Middle frontal gyrus (tissue), 1 donor: ENCODE measurements at regions not wholly inside any gene's neighbourhood (a gene's known extent, or its start where the extent isn't known, plus 50 kb on each side); places are given as distances from the start of the nearest gene placed in this dataset.
"Not testable (repeated sequence)": the region's sequence is repeated elsewhere in the genome, so short reads cannot be mapped to it uniquely, and the experiment has no call there.

Experiments
- DNase-seq: peaks from one replicate; pipeline ENCODE4 v3.0.0-alpha.2; 2015; ENCODE audit warnings: low spot score; ENCODE audit errors: extremely low spot score

DNA sequence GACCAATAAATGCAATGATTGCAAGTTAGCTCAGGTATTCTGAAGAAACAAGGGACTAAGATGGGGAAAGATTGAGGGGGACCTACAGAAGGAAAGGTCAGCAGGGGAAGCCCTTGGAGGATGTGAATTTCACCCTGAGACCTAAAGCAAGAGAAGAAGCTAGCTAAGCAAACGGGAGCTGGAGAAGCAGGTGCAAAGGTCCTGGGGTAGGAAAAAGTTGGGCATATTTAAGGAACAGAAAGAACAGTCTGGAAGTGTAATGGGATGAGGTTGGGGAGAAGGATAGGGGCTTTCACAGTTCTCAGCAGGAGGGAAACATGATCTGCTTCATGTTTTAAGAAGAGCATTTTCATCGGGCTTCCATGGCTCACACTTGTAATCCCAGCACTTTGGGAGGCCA is 89.7 kb upstream of the SLC45A1 start:
- no peak for DNase-seq

DNA sequence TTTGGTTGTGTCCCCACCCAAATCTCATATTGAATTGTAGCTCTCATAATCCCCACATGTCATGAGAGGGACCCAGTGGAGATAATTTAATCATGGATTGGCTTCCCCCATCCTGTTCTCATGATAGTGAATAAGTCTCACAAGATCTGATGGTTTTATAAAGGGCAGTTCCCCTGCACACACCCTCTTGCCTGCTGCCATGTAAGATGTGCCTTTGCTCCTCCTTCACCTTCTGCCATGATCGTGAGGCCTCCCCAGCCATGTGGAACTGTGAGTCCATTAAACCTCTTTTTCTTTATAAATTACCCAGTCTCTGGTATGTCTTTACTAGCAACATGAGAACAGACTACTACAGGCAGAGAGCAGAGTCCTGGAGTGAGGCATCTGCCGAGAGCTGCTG is 90.2 kb upstream of the SLC45A1 start:
- not testable (repeated sequence) for DNase-seq

DNA sequence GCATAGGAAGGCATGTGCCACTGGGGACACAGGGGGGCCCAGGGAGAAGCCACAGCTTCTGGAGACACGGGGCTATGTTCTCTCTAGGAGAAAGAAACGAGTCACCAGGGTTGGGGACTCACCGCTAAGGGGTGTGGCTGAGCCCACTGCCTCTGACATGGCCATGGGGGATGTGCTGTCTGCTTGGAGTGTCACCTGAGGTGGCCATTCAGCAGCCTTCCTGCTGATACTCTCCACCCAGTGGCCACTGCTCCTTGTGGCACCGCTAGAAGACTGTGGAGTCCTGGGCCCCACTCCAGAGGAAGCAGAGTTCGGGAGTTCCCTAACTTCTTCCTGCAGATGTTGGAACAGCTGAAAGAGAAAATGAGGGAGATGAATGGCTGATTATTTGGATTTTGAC is 91.2 kb upstream of the SLC45A1 start:
- no peak for DNase-seq

DNA sequence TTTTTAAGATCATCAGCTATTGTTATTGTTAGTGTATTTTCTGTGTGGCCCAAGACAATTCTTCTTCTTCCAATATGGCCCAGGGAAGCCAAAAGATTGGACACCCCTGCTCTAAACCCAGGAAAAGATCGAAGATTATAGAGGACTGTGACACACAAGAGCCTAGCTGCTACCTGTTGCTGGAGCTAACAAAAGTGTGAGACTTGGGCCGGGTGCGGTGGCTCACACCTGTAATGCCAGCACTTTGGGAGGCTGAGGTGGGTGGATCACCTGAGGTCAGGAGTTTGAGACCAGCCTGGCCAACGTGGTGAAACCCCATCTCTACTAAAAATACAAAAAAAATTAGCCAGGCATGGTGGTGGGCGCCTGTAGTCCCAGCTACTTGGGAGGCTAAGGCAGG is 91.9 kb upstream of the SLC45A1 start:
- DNase-seq = not testable (repeated sequence)

DNA sequence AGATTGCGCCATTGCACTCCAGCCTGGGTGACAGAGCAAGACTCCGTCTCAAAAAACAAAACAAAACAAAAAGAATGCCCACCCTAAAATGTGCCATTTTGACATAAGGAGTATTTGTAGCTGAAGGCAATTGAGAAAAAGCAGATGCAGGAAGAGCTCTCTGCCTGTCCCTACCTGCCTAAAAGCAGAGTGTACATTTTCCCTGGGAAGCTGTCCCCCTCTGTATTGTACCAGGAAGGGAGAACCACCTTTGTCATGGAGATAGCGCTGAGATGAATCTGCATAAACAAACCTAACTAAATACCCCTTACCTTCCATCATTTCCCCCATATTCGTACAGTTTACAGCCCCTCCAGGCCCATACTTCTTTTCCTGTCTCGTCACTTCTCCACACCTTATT is 94.4 kb upstream of the SLC45A1 start:
- no peak for DNase-seq

DNA sequence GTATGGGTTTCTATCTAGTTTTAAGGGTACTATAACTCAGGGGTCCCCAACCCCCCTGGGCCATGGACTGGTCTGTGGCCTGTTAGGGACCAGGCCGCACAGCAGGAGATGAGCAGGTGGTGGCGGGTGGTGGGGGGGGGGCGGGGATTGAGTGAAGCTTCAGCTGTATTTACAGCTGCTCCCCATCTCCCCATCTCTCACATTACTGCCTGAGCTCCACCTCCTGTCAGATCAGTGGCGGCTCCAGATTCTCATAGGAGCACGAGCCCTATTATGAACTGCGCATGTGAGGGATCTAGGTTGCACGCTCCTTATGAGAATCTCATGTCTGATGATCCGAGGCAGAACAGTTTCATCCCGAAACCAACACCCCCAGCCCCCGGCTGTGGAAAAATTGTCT is 95.1 kb upstream of the SLC45A1 start:
- DNase-seq = no peak

DNA sequence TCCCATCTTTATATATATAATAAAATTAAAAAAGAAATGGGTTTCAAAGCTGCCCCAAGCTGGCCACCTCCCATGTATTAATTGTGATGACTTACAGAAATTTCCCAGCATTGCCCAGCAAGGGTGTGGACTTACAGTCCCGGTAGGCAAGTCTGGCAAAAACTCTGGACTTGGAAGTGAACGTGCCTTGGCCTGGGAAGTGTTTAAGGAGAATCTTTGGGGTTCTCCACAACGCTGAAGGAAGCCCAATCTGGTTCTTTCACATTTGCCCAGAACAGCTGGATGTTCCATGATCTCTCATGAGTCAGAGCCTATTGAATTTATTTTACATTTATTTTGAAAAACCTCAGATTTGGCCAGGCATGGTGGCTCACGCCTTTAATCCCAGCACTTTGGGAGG is 98.4 kb upstream of the SLC45A1 start:
- DNase-seq = no peak

DNA sequence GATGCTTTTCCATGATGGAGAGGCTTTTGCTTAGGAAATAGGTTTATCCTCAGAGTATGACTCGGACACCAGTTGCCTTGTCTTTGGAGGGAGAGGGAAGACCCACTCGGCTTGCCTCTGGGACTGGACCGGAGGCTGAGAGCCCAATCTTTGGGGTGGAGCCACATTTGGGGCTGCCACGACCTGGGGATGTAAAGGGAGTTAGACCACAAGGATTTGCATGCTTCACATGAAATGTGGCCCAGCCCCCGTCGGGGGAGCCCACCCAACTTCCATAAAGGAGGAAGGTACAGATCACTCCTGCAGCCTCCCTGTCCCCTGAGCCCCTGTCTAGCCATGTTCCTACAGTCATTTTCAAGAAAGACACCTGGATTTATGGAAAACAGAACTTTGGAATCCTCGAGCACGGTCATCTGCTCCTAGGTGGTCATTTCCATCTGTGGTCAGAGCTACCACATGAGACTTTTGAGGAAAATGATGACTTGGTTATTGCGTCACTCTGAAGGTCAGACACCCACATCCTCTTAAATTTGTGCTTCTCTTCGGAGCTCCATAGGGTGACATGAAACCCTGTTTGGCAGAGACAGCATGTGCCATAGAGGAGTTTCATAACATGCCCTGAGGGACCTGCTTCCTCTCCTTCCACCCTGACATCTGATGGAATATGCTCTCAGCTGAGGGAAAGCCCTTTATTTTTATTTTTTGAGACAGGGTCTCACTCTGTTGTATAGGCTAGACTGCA is 99.4 kb upstream of the SLC45A1 start:
- no peak for DNase-seq

DNA sequence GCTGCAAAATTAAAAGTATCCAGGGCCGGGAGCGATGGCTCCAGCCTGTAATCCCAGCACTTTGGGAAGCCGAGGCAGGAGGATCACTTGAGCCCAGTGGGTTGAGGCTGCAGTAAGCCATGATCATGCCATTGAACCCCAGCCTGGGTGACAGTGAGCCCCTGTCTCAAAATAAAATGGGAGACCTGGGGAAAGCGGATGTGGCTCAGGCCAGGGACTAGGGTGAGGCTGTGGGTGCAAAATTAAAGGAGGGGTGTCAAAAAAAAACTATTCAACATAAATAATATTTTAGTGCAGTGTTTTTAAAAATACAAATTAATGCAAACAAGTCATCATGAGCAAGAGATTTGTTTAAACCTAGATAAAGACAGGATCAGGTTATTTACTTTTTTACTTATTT is 100.1 kb upstream of the SLC45A1 start:
- no peak for DNase-seq

DNA sequence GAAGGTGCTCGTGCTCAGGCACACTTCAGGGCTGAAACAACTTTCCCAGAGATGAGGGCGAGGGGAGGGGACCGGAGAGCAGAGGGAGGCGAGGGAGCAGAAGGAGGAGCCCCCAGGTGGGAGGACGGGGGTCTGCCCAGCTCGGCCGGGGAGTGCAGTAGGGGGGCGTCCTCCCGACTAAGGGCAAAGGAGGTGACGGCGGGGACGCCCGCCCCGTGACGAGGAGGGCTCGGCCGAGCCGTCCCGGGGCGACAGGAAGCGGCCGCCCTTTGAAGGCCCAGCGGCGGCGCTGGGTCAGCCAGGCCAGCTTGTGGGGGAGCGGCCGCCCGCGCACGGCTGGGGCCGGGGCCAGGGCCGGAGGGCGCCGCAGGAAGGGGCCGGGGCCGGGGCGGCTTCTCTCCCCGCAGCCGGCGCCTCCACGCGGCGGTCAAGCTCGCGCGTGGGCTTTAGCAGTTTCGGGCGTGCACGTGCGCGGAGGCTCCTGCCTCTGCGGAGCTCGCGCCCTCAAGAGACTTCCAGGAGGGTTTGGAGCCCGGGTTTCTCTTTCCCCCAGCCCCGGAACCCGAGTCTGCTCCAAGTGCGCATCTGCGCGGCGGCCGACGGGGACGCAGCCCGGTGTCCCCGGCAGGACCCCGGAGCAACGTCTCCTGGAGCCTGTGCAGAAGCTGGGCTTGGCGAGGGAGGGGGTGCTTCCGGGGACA is 100.8 kb upstream of the SLC45A1 start:
- DNase-seq = no peak

DNA sequence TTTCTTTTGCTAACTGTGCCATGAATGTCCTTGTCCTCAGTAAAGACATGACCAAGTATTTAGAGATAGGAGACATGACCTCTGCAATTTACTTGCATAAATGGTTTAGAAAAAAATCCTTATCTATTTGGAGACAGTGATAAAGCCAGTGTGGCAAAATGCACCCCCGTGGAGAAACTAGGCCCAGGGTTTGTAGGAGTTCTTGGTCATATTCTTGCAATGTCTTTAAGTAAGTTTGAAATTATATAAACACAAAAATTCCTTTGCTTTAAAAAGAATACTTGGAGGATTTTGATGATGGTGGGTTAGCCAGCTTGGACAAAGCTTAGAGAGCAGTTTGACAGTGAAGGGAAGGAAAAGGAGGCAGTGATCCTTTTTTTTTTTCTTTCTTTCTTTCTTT is 101.9 kb upstream of the SLC45A1 start:
- DNase-seq = no peak

DNA sequence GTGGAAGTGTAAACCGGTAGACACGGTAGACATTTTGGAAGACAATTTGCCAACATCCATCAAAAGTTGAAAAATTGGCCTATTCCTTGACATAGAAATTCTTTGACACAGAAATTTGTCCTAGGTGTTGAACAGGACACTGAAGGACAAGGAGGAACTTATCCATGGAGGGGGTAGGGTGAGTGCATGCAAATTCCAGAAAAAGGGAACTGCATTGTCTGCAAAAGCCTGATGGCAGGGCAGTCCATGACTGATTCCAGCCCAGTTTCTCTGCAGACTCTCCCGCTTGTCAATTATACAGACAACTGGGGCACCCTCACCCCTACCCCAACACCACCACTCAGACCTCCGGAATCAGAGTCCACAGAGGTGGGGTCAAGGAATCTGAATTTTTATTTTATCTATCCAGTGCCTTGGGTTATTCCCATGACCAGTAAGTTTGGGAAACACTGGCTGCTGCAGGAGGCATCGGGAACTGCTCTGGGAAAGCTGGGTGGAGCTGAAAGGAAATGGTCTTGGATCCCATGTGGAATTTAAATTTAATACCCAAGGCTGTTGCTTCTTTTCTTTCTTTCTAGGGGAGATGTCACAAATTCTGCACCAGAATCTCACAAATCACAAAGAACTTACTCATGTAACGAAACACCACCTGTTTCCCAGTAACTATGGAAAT is 103.3 kb upstream of the SLC45A1 start:
- DNase-seq = no peak

DNA sequence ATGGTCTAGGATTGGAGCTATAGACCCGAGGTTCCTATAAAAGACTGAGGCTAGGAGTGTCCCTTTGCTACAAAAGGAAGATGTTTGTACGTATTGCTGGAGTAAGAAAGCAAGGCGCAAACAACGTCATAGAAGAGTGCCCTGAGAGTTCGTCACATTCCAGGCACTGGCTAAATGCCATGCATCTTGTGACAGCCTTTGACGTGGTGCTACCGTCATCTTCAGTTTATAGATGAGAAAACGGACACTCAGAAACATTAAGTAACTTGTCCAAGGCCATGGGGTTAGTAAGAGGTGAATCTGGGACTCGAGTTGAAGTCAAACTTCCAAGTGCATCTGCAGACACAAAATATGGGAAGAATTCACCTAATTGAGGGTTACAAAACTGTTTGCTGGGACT is 104.2 kb upstream of the SLC45A1 start:
- DNase-seq = no peak

DNA sequence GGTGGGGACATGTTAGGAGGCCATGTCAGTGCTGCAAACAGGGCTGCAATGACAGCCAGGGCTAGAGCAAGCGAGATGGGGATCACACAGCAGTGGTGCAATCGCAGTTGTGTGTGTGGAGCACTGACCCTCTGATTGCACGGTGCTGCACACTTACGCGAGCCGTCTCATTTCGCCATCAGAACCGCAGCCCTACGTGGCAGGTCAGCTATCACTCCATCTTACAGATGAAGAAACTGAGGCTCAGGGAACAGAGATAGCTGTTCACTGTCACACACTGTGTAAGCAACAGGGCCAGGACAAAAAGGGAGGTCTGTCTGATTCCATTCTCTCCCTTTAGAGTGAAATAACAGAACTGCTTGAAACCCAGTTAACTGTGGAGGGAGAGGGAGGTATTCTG is 104.8 kb upstream of the SLC45A1 start:
- DNase-seq = no peak

DNA sequence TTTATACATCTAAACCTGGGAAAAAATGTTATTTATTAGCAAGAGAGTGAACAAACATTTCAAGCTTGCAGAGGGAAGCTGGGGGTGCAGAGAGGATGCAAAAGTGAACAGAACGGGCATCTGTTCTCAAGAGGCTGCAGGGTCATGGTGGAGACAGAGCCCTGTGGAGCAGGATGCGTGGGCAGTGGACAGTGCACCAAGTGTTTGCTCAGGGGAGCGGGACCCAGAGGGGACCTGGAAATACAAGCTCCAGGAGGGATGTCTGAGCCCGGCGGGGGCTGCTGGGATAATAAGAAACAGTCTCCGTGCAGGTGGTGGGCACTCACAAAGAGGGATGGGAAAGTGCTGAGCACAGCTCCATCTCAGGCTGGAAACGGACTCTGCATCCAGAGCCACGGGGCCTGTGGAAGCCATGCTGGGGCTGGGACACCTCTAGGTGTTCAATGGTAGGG is 105.3 kb upstream of the SLC45A1 start:
- DNase-seq = no peak

DNA sequence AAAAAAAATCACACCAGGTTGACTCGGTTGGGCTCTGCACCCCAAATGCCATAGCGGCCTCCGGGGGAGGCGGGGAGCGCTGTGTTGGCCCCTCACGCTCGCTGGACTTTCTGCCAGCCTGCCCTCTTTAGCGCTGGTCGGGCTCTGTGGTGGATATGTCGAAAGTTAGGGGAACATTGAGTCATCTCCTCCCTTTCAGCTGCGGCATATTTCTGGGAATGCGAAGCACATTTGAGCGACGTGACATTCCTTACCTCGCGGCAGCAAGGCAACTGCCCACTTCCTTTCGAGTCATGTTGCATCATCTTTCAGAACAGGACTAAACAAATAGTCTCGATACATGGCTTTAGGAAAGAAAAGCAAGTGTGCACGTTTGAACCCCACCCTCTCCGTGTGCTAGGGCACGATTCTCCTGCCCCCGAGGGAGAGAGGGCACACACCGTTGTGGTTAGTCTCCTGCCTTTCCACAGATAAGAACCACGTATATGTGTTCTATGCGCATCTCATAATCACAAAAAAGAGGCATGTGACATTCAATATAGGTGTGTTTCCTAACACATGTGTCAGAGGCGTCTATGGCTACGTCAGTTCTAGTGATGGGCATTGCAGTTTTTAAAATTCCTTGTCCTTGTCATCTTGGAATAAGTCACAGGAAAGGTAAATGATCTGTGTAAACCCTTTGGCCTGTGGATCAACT is 105.9 kb upstream of the SLC45A1 start:
- DNase-seq = no peak

DNA sequence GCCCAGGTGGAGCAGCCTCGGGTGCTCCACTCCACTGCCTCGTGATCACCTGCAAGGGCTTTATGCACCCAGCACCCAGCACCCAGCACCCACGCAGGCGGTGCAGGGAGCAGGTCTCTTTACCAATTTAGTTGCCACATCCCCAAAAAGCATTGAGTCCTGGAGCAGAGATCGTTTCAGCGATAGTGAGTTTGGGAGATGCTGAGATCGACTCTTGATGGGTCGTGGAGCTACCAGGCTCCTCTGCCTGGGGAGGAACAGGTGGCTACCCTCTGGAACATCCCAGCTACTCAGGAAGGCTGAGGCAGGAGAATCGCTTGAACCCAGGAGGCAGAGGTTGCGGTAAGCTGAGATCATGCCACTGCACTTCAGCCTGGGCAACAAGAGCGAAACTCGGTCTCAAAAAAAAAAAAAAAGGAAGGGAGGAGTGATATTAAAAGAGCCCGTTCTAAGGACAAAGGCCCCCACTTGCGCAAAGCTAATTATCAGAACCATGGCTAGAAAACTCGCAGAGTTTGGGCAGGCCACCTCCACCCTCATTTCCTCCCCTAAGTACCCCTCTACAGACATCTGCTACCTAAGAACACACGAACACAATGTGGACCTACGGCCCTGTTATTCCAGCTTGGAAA is 106.5 kb upstream of the SLC45A1 start:
- DNase-seq = no peak

DNA sequence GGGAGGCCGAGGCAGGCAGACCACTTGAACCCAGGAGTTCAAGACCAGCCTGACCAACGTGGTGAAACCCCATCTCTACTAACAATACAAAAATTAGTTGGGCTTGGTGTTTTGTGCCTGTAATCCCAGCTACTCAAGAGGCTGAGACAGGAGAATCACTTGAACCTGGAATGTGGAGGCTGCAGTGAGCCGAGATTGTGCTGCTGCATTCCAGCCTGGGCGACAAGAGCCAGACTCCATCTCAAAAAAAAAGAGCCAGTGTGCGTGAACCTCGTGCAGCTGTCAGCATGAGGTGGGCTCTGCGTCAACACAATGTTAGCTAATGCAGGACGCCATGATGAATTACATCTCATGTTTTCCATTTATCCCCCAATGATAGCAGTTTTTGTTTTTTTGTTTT is 110.7 kb upstream of the SLC45A1 start:
- no peak for DNase-seq

DNA sequence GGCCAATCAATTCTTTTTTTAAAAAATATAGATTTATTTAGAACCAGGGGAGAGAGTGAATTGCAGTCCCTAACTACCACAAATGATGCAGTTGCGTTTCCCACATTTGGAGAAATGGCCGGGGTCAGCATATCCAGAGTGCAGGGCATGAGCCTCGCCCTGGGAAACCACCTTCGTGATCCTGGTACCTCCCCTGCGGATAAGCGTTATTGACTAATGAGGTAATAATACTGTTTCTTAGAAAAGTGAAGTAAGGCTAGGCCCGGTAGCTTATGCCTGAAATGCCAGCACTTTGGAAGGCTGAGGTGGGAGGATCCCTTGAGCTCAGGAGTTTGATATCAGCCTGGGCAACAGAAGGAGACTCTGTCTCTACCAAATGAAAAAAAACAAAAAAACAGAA is 111.5 kb upstream of the SLC45A1 start:
- no peak for DNase-seq

DNA sequence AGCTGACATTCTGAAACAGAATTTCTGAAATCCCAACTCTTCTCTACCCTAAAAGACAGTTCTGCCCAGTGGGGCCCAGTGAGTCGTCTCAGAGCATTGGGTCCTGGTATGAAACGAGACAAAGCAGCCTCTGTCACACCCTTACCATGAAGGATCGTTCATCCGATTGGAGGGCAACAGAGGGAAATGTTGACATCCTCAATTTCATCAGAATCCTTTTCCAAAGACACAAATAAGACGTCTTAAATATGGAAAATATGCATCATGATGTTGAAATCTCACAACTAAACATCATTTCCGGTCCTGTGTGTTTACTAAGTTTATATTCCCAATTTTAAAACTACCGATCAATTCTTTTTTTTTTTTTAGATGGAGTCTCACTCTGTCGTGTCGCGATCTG is 112.1 kb upstream of the SLC45A1 start:
- DNase-seq = no peak

DNA sequence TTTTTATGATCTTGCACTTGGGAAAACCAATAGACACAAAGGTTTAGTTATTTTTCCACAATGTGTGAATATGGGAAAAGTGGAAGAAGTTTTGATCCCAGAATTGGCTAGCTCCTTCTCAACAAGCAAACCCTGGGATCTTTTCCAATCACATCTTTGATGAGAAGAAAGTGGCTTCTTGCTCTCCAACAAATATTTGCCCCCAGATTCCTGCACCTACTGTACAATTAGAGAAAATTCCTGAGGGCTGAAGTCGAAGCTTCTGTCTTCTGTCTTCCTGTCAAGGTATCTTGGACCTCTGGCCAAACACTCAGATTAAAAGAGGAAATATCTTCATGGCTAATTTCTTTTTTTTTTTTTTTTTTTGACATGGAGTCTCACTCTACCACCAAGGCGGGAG is 113.1 kb upstream of the SLC45A1 start:
- no peak for DNase-seq

DNA sequence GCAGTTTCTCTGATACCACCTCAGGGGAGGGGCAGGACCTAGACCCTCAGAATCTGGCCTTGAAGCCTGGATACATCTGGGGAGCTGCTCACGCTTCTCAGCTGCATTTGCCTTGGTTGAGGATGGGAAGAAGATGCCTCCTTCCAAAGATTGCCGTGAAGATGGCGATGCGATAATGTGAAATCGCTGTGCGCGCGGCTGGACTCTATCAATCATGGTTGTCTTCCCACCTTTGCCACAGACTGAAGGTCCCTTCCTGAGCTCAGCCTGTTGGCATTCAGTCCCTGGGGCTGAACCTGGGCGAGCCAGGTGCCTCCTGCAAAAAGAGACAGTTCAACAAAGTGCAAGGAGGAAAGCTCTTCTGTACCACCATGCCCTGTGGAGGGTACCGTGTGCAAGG is 114.4 kb upstream of the SLC45A1 start:
- no peak for DNase-seq
